ENCODE measurements at regions not wholly inside any gene's neighbourhood (a gene's known extent, or its start where the extent isn't known, plus 50 kb on each side); places are given as distances from the start of the nearest gene placed in this dataset.

DNA sequence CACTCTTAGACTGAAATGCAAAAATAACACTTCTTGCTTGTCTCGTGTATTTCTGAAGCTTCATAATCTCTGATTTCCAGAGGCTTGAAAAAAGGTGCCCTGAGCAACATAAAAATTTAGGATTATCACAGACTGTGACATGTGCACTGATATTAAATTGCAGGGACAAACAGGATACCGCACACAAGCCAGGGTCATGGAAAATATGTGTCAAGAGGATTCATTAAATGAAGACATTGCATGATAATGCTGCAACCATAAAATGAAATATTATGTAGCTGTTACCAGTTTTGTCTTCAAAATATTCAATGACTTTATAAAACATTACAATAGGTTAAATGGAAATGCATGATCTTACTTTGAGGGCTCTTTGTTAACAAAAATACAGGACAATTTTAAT is 328.0 kb downstream of the KCTD8 start:
- DNase-seq (ENCODE audit: low read depth) = no peak

DNA sequence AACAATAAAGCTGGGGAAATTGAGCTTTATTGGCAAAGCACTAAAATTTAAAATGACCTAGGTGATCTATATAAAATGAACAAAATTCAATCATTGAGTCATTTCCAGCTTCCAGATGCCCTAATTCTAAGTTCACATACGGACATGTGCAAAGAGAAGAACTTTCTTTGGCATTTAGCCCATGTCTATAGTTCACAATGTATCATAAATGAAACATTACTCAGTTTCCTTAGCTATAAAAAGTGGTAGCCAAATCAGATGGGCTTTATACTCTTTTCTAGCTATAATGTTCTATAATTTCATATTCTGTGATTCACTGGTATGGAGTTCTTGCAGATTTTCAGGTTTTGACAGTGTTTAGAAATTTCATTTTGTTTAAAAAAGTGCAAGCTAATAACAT is 327.4 kb downstream of the KCTD8 start:
- DNase-seq (ENCODE audit: low read depth) = no peak
